WTC11 (cell line): ENCODE measurements at regions not wholly inside any gene's neighbourhood (a gene's known extent, or its start where the extent isn't known, plus 50 kb on each side); places are given as distances from the start of the nearest gene placed in this dataset.
A peak's percentile ranks its signal among the peaks of the same experiment; 100 is the strongest.

Experiments
- ATAC-seq: fragments of 200-7000 bp; cut with Tn5 transposase; 2 replicates; pipeline ENCODE4 v1.10.0; 2021; ENCODE audit warnings: mild to moderate bottlenecking, moderate library complexity
- CTCF ChIA-PET: fragments of 300-600 bp; sonication (Branson Sonifier 250); formaldehyde crosslinking; loops from one replicate; lab custom pipeline; 2021; ENCODE audit warnings: antibody characterized with exemption; lab: Charles Lee
- POLR2A ChIA-PET: fragments of 350-600 bp; sonication (Branson Sonifier 250); formaldehyde crosslinking; loops from one replicate; lab custom pipeline; 2021; ENCODE audit warnings: antibody characterized with exemption; lab: Charles Lee
- DNase-seq: peaks from one replicate; pipeline ENCODE4 v3.0.0; 2021; ENCODE audit warnings: low spot score
- H3K27ac Mint-ChIP-seq: 2 replicates; pipeline ENCODE4 v1.8.0; 2021; ENCODE audit warnings: mixed read lengths
- H3K27me3 Mint-ChIP-seq: 2 replicates; pipeline ENCODE4 v1.8.0; 2021; ENCODE audit warnings: low read depth, mild to moderate bottlenecking, moderate library complexity, mixed read lengths
- H3K36me3 Mint-ChIP-seq: 2 replicates; pipeline ENCODE4 v1.8.0; 2021; ENCODE audit warnings: mixed read lengths
- H3K4me1 Mint-ChIP-seq: 2 replicates; pipeline ENCODE4 v1.8.0; 2022; ENCODE audit warnings: mixed read lengths
- H3K4me3 Mint-ChIP-seq: 2 replicates; pipeline ENCODE4 v1.8.0; 2021; ENCODE audit warnings: mild to moderate bottlenecking, moderate library complexity, mixed read lengths
- H3K9me3 Mint-ChIP-seq: 2 replicates; pipeline ENCODE4 v1.8.0; 2021; ENCODE audit warnings: mixed read lengths
- ATF1 ChIP-seq: sonication (generic); formaldehyde crosslinking; IDR thresholded peaks from 2 replicates; pipeline ENCODE4 v1.8.1; 2023; ENCODE audit warnings: mild to moderate bottlenecking, moderate library complexity, missing genetic modification reagents
- EMX1 ChIP-seq: fragments of 250-450 bp; sonication (Bioruptor Pico); IDR thresholded peaks from 2 replicates; pipeline ENCODE4 v1.8.0; 2021; ENCODE audit warnings: mild to moderate bottlenecking
- FOXK1 ChIP-seq: sonication (generic); formaldehyde crosslinking; IDR thresholded peaks from 2 replicates; pipeline ENCODE4 v1.8.0; 2022; ENCODE audit warnings: mild to moderate bottlenecking, moderate library complexity, missing genetic modification reagents
- FOXP1 ChIP-seq: sonication (generic); formaldehyde crosslinking; IDR thresholded peaks from 2 replicates; pipeline ENCODE4 v1.8.0; 2022; ENCODE audit warnings: missing genetic modification reagents, mild to moderate bottlenecking, moderate library complexity, borderline replicate concordance
- HMGA2 ChIP-seq: fragments of 250-450 bp; sonication (Bioruptor Pico); IDR thresholded peaks from 2 replicates; pipeline ENCODE4 v1.4.0; 2021; ENCODE audit warnings: mild to moderate bottlenecking, moderate library complexity
- JUN ChIP-seq: sonication (generic); formaldehyde crosslinking; IDR thresholded peaks from 2 replicates; pipeline ENCODE4 v1.8.0; 2023; ENCODE audit warnings: mild to moderate bottlenecking, missing genetic modification reagents
- MXD4 ChIP-seq: fragments of 250-450 bp; sonication (Bioruptor Pico); IDR thresholded peaks from 2 replicates; pipeline ENCODE4 v1.8.0; 2021; ENCODE audit warnings: mild to moderate bottlenecking, moderate library complexity, borderline replicate concordance
- NFYB ChIP-seq: sonication (generic); formaldehyde crosslinking; conservative IDR thresholded peaks from 2 replicates; pipeline ENCODE4 v1.8.0; 2022; ENCODE audit warnings: low read depth, missing genetic modification reagents
- RORB ChIP-seq: fragments of 250-450 bp; sonication (Bioruptor Pico); IDR thresholded peaks from 2 replicates; pipeline ENCODE4 v1.9.0; 2021; ENCODE audit warnings: mild to moderate bottlenecking
- TCF7 ChIP-seq: sonication (generic); formaldehyde crosslinking; IDR thresholded peaks from 2 replicates; pipeline ENCODE4 v1.8.0; 2022; ENCODE audit warnings: mild to moderate bottlenecking, low read depth, missing genetic modification reagents, moderate library complexity
- TEAD4 ChIP-seq: sonication (generic); formaldehyde crosslinking; IDR thresholded peaks from 2 replicates; pipeline ENCODE4 v1.8.0; 2022; ENCODE audit warnings: mild to moderate bottlenecking, missing genetic modification reagents
- TP53 ChIP-seq: sonication (generic); formaldehyde crosslinking; IDR thresholded peaks from 2 replicates; pipeline ENCODE4 v1.8.1; 2023; ENCODE audit warnings: mild to moderate bottlenecking, missing genetic modification reagents
- ZNF138 ChIP-seq: sonication (generic); formaldehyde crosslinking; conservative IDR thresholded peaks from 2 replicates; pipeline ENCODE4 v1.8.1; 2022; ENCODE audit warnings: mild to moderate bottlenecking, moderate library complexity, missing genetic modification reagents
- ZNF219 ChIP-seq: sonication (generic); formaldehyde crosslinking; IDR thresholded peaks from 2 replicates; pipeline ENCODE4 v1.8.0; 2023; ENCODE audit warnings: missing genetic modification reagents, mild to moderate bottlenecking, borderline replicate concordance
- ZNF232 ChIP-seq: sonication (generic); formaldehyde crosslinking; IDR thresholded peaks from 2 replicates; pipeline ENCODE4 v1.8.0; 2022; ENCODE audit warnings: mild to moderate bottlenecking, missing genetic modification reagents
- ZNF263 ChIP-seq: sonication (generic); formaldehyde crosslinking; IDR thresholded peaks from 2 replicates; pipeline ENCODE4 v1.8.1; 2022; ENCODE audit warnings: low read depth, mild to moderate bottlenecking, moderate library complexity, missing genetic modification reagents
- ZNF671 ChIP-seq: fragments of 250-450 bp; sonication (Bioruptor Pico); IDR thresholded peaks from 2 replicates; pipeline ENCODE4 v1.8.0; 2021; ENCODE audit warnings: mild to moderate bottlenecking
- TF ChIP-seq, protein P1 (sequence below): sonication (generic); formaldehyde crosslinking; IDR thresholded peaks from 2 replicates; pipeline ENCODE4 v1.8.0; 2023; ENCODE audit warnings: missing genetic modification reagents, mild to moderate bottlenecking, borderline replicate concordance
- TF ChIP-seq, protein P2 (sequence below): sonication (generic); formaldehyde crosslinking; IDR thresholded peaks from 2 replicates; pipeline ENCODE4 v1.8.1; 2022; ENCODE audit warnings: low read depth, missing genetic modification reagents, borderline replicate concordance
- TF ChIP-seq, protein P3 (sequence below): sonication (generic); formaldehyde crosslinking; IDR thresholded peaks from 2 replicates; pipeline ENCODE4 v1.8.1; 2023; ENCODE audit warnings: mild to moderate bottlenecking, missing genetic modification reagents, moderate library complexity
- TF ChIP-seq, protein P4 (sequence below): sonication (generic); formaldehyde crosslinking; IDR thresholded peaks from 2 replicates; pipeline ENCODE4 v1.8.1; 2022; ENCODE audit warnings: mild to moderate bottlenecking, missing genetic modification reagents, moderate library complexity, borderline replicate concordance
- TF ChIP-seq, protein P5 (sequence below): fragments of 250-450 bp; sonication (Bioruptor Pico); IDR thresholded peaks from 2 replicates; pipeline ENCODE4 v1.9.0; 2021; ENCODE audit warnings: mild to moderate bottlenecking
- TF ChIP-seq, protein P6 (sequence below): fragments of 250-450 bp; sonication (Bioruptor Pico); IDR thresholded peaks from 2 replicates; pipeline ENCODE4 v1.8.0; 2021; ENCODE audit warnings: mild to moderate bottlenecking
- TF ChIP-seq, protein P7 (sequence below): sonication (generic); formaldehyde crosslinking; IDR thresholded peaks from 2 replicates; pipeline ENCODE4 v1.8.0; 2022; ENCODE audit warnings: mild to moderate bottlenecking, missing genetic modification reagents

DNA sequence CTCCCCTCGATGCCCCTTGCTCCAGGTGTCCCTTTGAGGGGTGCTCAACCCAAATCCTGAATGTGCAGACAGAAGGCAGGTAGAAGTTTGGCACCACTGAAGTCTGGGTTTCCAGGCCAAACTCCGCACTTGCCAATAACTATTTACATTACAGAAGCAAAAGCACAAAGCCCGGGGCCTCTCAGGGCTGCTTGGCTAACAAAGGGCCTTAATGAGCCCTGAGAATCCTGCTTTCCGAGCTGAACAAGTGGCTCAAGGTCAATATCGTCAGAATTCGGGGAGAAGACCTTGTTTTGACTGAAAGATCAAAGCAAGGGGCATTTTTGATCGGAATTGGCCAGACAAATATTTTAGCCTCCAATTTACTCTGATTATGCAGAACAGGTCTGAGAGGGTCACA, 189.9 kb downstream of the HERPUD2 start (continued):
- TF ChIP-seq, protein P1, sequence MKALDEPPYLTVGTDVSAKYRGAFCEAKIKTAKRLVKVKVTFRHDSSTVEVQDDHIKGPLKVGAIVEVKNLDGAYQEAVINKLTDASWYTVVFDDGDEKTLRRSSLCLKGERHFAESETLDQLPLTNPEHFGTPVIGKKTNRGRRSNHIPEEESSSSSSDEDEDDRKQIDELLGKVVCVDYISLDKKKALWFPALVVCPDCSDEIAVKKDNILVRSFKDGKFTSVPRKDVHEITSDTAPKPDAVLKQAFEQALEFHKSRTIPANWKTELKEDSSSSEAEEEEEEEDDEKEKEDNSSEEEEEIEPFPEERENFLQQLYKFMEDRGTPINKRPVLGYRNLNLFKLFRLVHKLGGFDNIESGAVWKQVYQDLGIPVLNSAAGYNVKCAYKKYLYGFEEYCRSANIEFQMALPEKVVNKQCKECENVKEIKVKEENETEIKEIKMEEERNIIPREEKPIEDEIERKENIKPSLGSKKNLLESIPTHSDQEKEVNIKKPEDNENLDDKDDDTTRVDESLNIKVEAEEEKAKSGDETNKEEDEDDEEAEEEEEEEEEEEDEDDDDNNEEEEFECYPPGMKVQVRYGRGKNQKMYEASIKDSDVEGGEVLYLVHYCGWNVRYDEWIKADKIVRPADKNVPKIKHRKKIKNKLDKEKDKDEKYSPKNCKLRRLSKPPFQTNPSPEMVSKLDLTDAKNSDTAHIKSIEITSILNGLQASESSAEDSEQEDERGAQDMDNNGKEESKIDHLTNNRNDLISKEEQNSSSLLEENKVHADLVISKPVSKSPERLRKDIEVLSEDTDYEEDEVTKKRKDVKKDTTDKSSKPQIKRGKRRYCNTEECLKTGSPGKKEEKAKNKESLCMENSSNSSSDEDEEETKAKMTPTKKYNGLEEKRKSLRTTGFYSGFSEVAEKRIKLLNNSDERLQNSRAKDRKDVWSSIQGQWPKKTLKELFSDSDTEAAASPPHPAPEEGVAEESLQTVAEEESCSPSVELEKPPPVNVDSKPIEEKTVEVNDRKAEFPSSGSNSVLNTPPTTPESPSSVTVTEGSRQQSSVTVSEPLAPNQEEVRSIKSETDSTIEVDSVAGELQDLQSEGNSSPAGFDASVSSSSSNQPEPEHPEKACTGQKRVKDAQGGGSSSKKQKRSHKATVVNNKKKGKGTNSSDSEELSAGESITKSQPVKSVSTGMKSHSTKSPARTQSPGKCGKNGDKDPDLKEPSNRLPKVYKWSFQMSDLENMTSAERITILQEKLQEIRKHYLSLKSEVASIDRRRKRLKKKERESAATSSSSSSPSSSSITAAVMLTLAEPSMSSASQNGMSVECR: no peak
- TF ChIP-seq FOXK1 (no peak), HMGA2 (CRISPR knock-in tag) (no peak), ATF1 (CRISPR knock-in tag) (no peak), ZNF219 (no peak)
- TF ChIP-seq, protein P2, sequence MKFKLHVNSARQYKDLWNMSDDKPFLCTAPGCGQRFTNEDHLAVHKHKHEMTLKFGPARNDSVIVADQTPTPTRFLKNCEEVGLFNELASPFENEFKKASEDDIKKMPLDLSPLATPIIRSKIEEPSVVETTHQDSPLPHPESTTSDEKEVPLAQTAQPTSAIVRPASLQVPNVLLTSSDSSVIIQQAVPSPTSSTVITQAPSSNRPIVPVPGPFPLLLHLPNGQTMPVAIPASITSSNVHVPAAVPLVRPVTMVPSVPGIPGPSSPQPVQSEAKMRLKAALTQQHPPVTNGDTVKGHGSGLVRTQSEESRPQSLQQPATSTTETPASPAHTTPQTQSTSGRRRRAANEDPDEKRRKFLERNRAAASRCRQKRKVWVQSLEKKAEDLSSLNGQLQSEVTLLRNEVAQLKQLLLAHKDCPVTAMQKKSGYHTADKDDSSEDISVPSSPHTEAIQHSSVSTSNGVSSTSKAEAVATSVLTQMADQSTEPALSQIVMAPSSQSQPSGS: no peak

DNA sequence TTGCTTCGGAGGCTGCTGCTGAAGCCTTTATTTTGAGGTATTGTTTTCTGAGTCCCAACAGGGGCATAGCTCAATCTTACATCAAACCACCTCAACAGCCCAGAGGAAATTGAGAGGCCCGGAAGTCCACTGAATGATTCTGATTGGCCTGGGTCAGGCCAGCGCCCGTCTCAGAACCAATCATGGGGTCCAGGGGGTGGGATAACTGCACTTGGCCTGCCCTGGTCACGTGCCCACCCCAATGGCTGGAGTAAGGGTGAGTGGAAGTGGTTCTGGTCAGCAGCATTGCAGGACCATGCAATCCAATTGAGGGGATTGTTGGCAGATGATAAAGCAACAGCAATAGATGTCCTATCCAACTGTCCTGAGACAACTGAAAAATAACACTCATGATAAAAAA, 190.6 kb downstream of the HERPUD2 start:
- H3K27ac Mint-ChIP-seq: 0 out of 2 replicates have a peak overlapping the region, but pooled peaks have one; percentile 80
- POLR2A ChIA-PET: no interaction called here
- no peaks in the 10 kb centered on the region for H3K9me3 Mint-ChIP-seq
- H3K4me3 Mint-ChIP-seq: no peak overlapping the region
- DNase-seq (no peak), ATAC-seq (peak; percentile 63)
- CTCF ChIA-PET: interaction anchor here (1.3 to 2.2 kb wide), 2 partner anchors 16 to 79 kb away, joined by 5 to 17 read pairs; no protein-coding TSS in a partner anchor
- no peaks in the 10 kb centered on the region for H3K27me3 Mint-ChIP-seq
- TF ChIP-seq JUN (CRISPR knock-in tag) (no peak), ZNF138 (CRISPR knock-in tag) (no peak), ZNF263 (CRISPR knock-in tag) (no peak), TEAD4 (CRISPR knock-in tag) (no peak), FOXK1 (no peak), FOXP1 (no peak), NFYB (peak; percentile 46), MXD4 (CRISPR knock-in tag) (no peak), TP53 (no peak), ZNF671 (no peak)
- TF ChIP-seq, protein P3, sequence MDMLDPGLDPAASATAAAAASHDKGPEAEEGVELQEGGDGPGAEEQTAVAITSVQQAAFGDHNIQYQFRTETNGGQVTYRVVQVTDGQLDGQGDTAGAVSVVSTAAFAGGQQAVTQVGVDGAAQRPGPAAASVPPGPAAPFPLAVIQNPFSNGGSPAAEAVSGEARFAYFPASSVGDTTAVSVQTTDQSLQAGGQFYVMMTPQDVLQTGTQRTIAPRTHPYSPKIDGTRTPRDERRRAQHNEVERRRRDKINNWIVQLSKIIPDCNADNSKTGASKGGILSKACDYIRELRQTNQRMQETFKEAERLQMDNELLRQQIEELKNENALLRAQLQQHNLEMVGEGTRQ (CRISPR knock-in tag): peak; percentile 50
- TF ChIP-seq, protein P4, sequence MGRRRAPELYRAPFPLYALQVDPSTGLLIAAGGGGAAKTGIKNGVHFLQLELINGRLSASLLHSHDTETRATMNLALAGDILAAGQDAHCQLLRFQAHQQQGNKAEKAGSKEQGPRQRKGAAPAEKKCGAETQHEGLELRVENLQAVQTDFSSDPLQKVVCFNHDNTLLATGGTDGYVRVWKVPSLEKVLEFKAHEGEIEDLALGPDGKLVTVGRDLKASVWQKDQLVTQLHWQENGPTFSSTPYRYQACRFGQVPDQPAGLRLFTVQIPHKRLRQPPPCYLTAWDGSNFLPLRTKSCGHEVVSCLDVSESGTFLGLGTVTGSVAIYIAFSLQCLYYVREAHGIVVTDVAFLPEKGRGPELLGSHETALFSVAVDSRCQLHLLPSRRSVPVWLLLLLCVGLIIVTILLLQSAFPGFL (CRISPR knock-in tag): no peak
- H3K36me3 Mint-ChIP-seq: no peaks in the 10 kb centered on the region
- peaks cover 28% of the 10 kb centered on the region for H3K4me1 Mint-ChIP-seq

DNA sequence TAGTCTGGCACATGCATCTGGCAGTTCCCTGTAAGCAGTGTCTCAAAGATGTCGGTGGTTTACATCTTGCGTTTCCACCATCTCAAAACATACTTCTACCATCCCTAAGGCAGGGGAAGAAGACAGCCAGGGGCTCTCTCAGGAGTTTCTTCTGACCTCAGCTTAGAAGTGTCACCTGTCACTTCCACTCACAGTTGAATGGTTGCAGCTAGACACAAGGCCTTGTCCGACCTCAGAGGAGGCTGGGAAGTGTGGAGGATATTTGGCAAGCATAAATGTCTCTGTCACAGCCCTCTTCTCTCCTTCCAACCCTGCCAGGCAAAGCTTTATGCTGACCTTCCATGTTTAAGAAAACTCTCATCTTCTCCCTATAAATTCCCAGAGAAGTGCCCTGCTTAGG, 193.3 kb downstream of the HERPUD2 start:
- CTCF ChIA-PET: no interaction called here
- ATAC-seq: no peak
- Mint-ChIP-seq H3K27ac (no peak overlapping the region), H3K36me3 (no peaks in the 10 kb centered on the region), H3K4me3 (no peak overlapping the region), H3K9me3 (peaks cover 10% of the 10 kb centered on the region), H3K27me3 (no peaks in the 10 kb centered on the region), H3K4me1 (peaks cover 28% of the 10 kb centered on the region)
- no peak for DNase-seq
- POLR2A ChIA-PET: no interaction called here
- TF ChIP-seq, protein P5, sequence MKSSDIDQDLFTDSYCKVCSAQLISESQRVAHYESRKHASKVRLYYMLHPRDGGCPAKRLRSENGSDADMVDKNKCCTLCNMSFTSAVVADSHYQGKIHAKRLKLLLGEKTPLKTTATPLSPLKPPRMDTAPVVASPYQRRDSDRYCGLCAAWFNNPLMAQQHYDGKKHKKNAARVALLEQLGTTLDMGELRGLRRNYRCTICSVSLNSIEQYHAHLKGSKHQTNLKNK: no peak
- TF ChIP-seq, protein P6, sequence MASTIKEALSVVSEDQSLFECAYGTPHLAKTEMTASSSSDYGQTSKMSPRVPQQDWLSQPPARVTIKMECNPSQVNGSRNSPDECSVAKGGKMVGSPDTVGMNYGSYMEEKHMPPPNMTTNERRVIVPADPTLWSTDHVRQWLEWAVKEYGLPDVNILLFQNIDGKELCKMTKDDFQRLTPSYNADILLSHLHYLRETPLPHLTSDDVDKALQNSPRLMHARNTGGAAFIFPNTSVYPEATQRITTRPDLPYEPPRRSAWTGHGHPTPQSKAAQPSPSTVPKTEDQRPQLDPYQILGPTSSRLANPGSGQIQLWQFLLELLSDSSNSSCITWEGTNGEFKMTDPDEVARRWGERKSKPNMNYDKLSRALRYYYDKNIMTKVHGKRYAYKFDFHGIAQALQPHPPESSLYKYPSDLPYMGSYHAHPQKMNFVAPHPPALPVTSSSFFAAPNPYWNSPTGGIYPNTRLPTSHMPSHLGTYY (CRISPR knock-in tag): no peak
- TF ChIP-seq EMX1 (CRISPR knock-in tag): no peak
- no peak for TF ChIP-seq RORB (CRISPR knock-in tag)
- TF ChIP-seq ZNF232 (CRISPR knock-in tag): no peak
- TF ChIP-seq TCF7: no peak
- TF ChIP-seq, protein P7, sequence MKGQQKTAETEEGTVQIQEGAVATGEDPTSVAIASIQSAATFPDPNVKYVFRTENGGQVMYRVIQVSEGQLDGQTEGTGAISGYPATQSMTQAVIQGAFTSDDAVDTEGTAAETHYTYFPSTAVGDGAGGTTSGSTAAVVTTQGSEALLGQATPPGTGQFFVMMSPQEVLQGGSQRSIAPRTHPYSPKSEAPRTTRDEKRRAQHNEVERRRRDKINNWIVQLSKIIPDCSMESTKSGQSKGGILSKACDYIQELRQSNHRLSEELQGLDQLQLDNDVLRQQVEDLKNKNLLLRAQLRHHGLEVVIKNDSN (CRISPR knock-in tag): no peak
